Left ventricle myocardium inferior (tissue), 1 donor: ENCODE measurements at regions not wholly inside any gene's neighbourhood (a gene's known extent, or its start where the extent isn't known, plus 50 kb on each side); places are given as distances from the start of the nearest gene placed in this dataset.

Experiments
- DNase-seq: peaks from one replicate; pipeline ENCODE4 v3.0.0-alpha.2; 2020
- H3K27ac ChIP-seq: fragments of 200-600 bp; replicated peaks from 2 replicates; pipeline ENCODE4 v1.8.0; 2021
- H3K27me3 ChIP-seq: fragments of 200-600 bp; 2 replicates; pipeline ENCODE4 v1.8.0; 2021; ENCODE audit warnings: low read depth
- H3K36me3 ChIP-seq: fragments of 200-600 bp; 2 replicates; pipeline ENCODE4 v1.8.0; 2021
- H3K4me1 ChIP-seq: fragments of 200-600 bp; 2 replicates; pipeline ENCODE4 v1.8.0; 2021
- H3K4me3 ChIP-seq: fragments of 200-600 bp; 2 replicates; pipeline ENCODE4 v1.8.0; 2021; ENCODE audit warnings: mild to moderate bottlenecking, moderate library complexity
- H3K9me3 ChIP-seq: fragments of 200-600 bp; replicated peaks from 2 replicates; pipeline ENCODE4 v1.8.0; 2021
- CTCF ChIP-seq: fragments of 200-600 bp; IDR thresholded peaks from 2 replicates; pipeline ENCODE4 v1.8.0; 2021; ENCODE audit warnings: antibody characterized with exemption, mild to moderate bottlenecking, borderline replicate concordance
- intact Hi-C: fragments of 100-400 bp; cut with micrococcal nuclease; formaldehyde crosslinking; loops from one replicate; pipeline ENCODE4 v1.11.0; 2022
- donor health status: DM: no; HTN: yes; CAD: no; lungs with severe emphysema.

GRCh38 chr2:53467467-53468180 lies 300.0 kb upstream of the CHAC2 start:
- H3K4me1 ChIP-seq = peaks cover 13% of the 10 kb centered on the region
- no peaks in the 10 kb centered on the region for H3K9me3 ChIP-seq
- intact Hi-C loops = no loop called here
- no peak overlapping the region for H3K27ac ChIP-seq
- H3K36me3 ChIP-seq = no peaks in the 10 kb centered on the region
- no peaks in the 10 kb centered on the region for H3K27me3 ChIP-seq
- no peak overlapping the region for H3K4me3 ChIP-seq
- DNase-seq = no peak
- no peak for TF ChIP-seq CTCF

GRCh38 chr2:53463806-53464726 lies 303.5 kb upstream of the CHAC2 start:
- DNase-seq = no peak
- H3K4me1 ChIP-seq = peaks cover 13% of the 10 kb centered on the region
- no peak overlapping the region for H3K27ac ChIP-seq
- no peaks in the 10 kb centered on the region for H3K9me3 ChIP-seq
- H3K4me3 ChIP-seq = no peak overlapping the region
- intact Hi-C loops = no loop called here
- no peaks in the 10 kb centered on the region for H3K36me3 ChIP-seq
- no peak for TF ChIP-seq CTCF
- no peaks in the 10 kb centered on the region for H3K27me3 ChIP-seq

GRCh38 chr2:53460937-53461336 lies 306.7 kb upstream of the CHAC2 start:
- H3K27ac ChIP-seq = no peak overlapping the region
- no peak for TF ChIP-seq CTCF
- H3K4me3 ChIP-seq = no peak overlapping the region
- no peaks in the 10 kb centered on the region for H3K27me3 ChIP-seq
- no peaks in the 10 kb centered on the region for H3K36me3 ChIP-seq
- peaks cover 13% of the 10 kb centered on the region for H3K4me1 ChIP-seq
- intact Hi-C loops = no loop called here
- no peak for DNase-seq
- H3K9me3 ChIP-seq = no peaks in the 10 kb centered on the region

- H3K36me3 ChIP-seq = no peaks in the 10 kb centered on the region
- no peak overlapping the region for H3K4me3 ChIP-seq
- DNase-seq = peak; percentile 16
- intact Hi-C loops = no loop called here
- no peaks in the 10 kb centered on the region for H3K9me3 ChIP-seq
- no peak overlapping the region for H3K27ac ChIP-seq
- H3K27me3 ChIP-seq = no peaks in the 10 kb centered on the region
- H3K4me1 ChIP-seq = peaks cover 13% of the 10 kb centered on the region
- TF ChIP-seq CTCF = no peak
Observed at GRCh38 chr2:53460347-53460746, 307.3 kb upstream of the CHAC2 start.

- Histone ChIP-seq H3K4me3 (no peak overlapping the region), H3K27ac (no peak overlapping the region), H3K4me1 (peaks cover 10% of the 10 kb centered on the region), H3K36me3 (no peaks in the 10 kb centered on the region), H3K27me3 (no peaks in the 10 kb centered on the region), H3K9me3 (no peaks in the 10 kb centered on the region)
- no peak for TF ChIP-seq CTCF
- intact Hi-C loops = no loop called here
- no peak for DNase-seq
Observed at GRCh38 chr2:53455094-53455493, 312.5 kb upstream of the CHAC2 start.
